ENCODE measurements at regions not wholly inside any gene's neighbourhood (a gene's known extent, or its start where the extent isn't known, plus 50 kb on each side); places are given as distances from the start of the nearest gene placed in this dataset.
"Not testable (repeated sequence)": the region's sequence is repeated elsewhere in the genome, so short reads cannot be mapped to it uniquely, and the experiment has no call there.

DNA sequence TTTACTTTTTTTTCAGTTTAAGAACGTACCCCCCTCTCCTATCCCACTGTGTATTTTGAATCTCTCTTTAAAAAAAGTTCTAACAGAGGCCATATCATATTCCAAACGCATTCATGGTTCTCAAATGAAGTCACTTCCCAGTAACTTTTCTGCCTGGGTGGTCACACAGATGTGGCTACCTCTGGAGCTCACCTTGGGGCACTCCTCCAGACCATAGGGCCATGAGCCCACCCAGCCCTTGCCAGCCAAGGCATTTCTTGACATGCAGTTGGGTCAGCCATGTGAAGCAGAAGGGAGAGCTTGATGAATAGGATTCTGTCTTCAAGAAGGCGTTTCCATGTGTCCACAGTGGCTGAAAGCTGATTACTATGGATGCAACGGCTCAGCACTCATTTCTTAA lies 239.3 kb downstream of the RAB11FIP2 start:
- CTCF ChIA-PET = no interaction called here
- ATAC-seq (no peak), DNase-seq (no peak)
- no peaks in the 10 kb centered on the region for H3K36me3 Mint-ChIP-seq (ENCODE audit: low read depth)
- H3K9me3 Mint-ChIP-seq (ENCODE audit: low read depth) = peaks cover 8% of the 10 kb centered on the region
- no peaks in the 10 kb centered on the region for H3K4me1 Mint-ChIP-seq
- peaks cover 3% of the 10 kb centered on the region for H3K27me3 Mint-ChIP-seq
- intact Hi-C loops (cut with DNase I, micrococcal nuclease) = no loop called here
- POLR2A ChIA-PET = no interaction called here
- H3K27ac Mint-ChIP-seq = no peak overlapping the region
- no peak overlapping the region for H3K4me3 Mint-ChIP-seq

DNA sequence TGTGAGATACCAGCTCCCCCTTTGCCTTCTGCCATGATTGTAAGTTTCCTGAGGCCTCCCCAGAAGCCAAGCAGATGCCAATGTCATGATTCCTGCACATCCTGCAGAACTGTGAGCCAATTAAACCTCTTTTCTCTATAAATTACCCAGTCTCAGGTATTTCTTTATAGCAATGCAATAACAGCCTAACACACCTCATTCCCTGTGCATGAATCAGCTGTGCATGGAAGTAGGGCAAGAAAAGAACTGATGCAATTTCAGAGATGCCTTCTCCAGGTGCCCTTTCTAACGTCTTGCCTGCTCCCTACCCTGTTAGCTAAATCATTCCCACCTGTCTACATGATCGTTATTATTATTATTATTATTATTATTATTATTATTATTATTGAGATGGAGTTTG lies 230.9 kb downstream of the RAB11FIP2 start:
- H3K4me1 Mint-ChIP-seq; CTCF ChIA-PET; POLR2A ChIA-PET; H3K4me3 Mint-ChIP-seq; ATAC-seq; H3K27ac Mint-ChIP-seq; H3K9me3 Mint-ChIP-seq (ENCODE audit: low read depth); H3K27me3 Mint-ChIP-seq; DNase-seq; H3K36me3 Mint-ChIP-seq (ENCODE audit: low read depth); intact Hi-C loops (cut with DNase I, micrococcal nuclease): not testable (repeated sequence)

GRCh38 chr10:117817116-117817515 lies 229.6 kb downstream of the RAB11FIP2 start:
- Mint-ChIP-seq H3K27me3 (peaks cover 2% of the 10 kb centered on the region), H3K36me3 (ENCODE audit: low read depth) (no peaks in the 10 kb centered on the region)

GRCh38 chr10:117818721-117819120 lies 228.0 kb downstream of the RAB11FIP2 start:
- Mint-ChIP-seq H3K27ac (no peak overlapping the region), H3K4me3 (no peak overlapping the region), H3K4me1 (no peaks in the 10 kb centered on the region), H3K36me3 (ENCODE audit: low read depth) (no peaks in the 10 kb centered on the region), H3K9me3 (ENCODE audit: low read depth) (no peaks in the 10 kb centered on the region), H3K27me3 (no peaks in the 10 kb centered on the region)
- DNase-seq (no peak), ATAC-seq (no peak)
- ChIA-PET CTCF (no interaction called here), POLR2A (no interaction called here)
- intact Hi-C loops (cut with DNase I, micrococcal nuclease) = no loop called here

More at GRCh38 chr10:117817116-117817515, 229.6 kb downstream of the RAB11FIP2 start:
- intact Hi-C loops (cut with DNase I, micrococcal nuclease) = no loop called here
- no peak for DNase-seq
- no peak overlapping the region for H3K4me3 Mint-ChIP-seq
- ATAC-seq = no peak
- H3K4me1 Mint-ChIP-seq = no peaks in the 10 kb centered on the region
- CTCF ChIA-PET = no interaction called here
- POLR2A ChIA-PET = no interaction called here
- H3K9me3 Mint-ChIP-seq (ENCODE audit: low read depth) = no peaks in the 10 kb centered on the region
- no peak overlapping the region for H3K27ac Mint-ChIP-seq

DNA sequence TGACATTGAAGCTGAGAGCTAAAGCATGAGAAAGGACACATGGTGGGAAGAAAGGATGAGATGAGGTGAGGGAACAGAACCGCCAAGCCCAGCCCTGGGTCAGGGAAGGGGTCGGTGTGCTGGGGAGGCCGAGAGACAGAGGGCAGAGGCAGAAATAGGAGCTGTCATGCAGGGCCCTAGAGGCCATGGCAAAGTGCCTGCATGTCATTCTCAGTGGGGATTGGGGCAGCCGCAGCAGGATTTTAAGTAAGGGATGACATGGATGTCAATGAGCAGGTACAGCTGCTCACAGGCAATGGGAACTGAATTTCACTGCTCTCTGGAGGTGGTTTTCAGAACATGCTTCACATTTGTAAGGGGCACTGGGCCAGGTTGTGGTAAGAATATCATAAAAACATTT lies 227.4 kb downstream of the RAB11FIP2 start:
- Mint-ChIP-seq H3K4me1 (no peaks in the 10 kb centered on the region), H3K36me3 (ENCODE audit: low read depth) (no peaks in the 10 kb centered on the region), H3K9me3 (ENCODE audit: low read depth) (no peaks in the 10 kb centered on the region), H3K27me3 (no peaks in the 10 kb centered on the region), H3K27ac (no peak overlapping the region), H3K4me3 (no peak overlapping the region)
- DNase-seq = no peak
- ChIA-PET CTCF (no interaction called here), POLR2A (no interaction called here)
- ATAC-seq = no peak
- intact Hi-C loops (cut with DNase I, micrococcal nuclease) = no loop called here

DNA sequence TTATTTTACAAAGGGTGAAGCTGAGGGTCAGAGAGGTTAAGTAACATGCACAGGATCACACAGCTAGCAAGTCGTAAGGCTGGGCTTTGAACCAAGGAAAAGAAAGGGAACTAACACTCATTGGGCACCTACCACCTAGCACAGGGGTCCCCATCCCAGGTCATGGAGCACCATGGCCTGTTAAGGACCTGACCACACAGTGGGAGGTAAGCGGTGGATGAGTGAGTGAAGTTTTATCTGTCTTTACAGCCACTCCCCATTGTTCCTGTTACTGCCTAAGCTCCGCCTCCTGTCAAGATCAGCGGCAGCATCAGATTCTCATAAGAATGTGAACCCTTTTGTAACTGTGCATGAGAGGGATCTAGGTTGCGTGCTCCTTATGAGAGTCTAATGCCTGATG lies 222.8 kb downstream of the RAB11FIP2 start:
- POLR2A ChIA-PET = interaction anchor here (0.6 kb wide), 1 partner anchor 218 kb away, joined by 4 read pairs; no protein-coding TSS in a partner anchor
- DNase-seq (no peak), ATAC-seq (no peak)
- H3K27me3 Mint-ChIP-seq = no peaks in the 10 kb centered on the region
- H3K4me3 Mint-ChIP-seq = no peak overlapping the region
- H3K27ac Mint-ChIP-seq = no peak overlapping the region
- CTCF ChIA-PET = no interaction called here
- H3K4me1 Mint-ChIP-seq = peaks cover 4% of the 10 kb centered on the region
- intact Hi-C loops (cut with DNase I, micrococcal nuclease) = no loop called here
- H3K9me3 Mint-ChIP-seq (ENCODE audit: low read depth) = no peaks in the 10 kb centered on the region
- H3K36me3 Mint-ChIP-seq (ENCODE audit: low read depth) = no peaks in the 10 kb centered on the region

- Mint-ChIP-seq H3K9me3 (ENCODE audit: low read depth) (no peaks in the 10 kb centered on the region), H3K4me1 (peaks cover 25% of the 10 kb centered on the region), H3K4me3 (peak overlapping the region; percentile 42), H3K27ac (peak overlapping the region; percentile 65), H3K27me3 (no peaks in the 10 kb centered on the region), H3K36me3 (ENCODE audit: low read depth) (no peaks in the 10 kb centered on the region)
- CTCF ChIA-PET = interaction anchor here (0.6 kb wide), 2 partner anchors 20 to 177 kb away, joined by 3 read pairs; no protein-coding TSS in a partner anchor
- POLR2A ChIA-PET = no interaction called here
- intact Hi-C loops (cut with DNase I, micrococcal nuclease) = loop anchor here in 1 of 2 experiments (2.0 kb wide), 1 partner anchor 217 kb away; the partner anchor contains the start of gene RAB11FIP2
- no peak for ATAC-seq
- no peak for DNase-seq
Measured at GRCh38 chr10:117830205-117830604, 216.5 kb downstream of the RAB11FIP2 start.

GRCh38 chr10:117830787-117831212 lies 215.9 kb downstream of the RAB11FIP2 start:
- intact Hi-C loops (cut with DNase I, micrococcal nuclease) = loop anchor here in 1 of 2 experiments (2.0 kb wide), 1 partner anchor 216 kb away; the partner anchor contains the start of gene RAB11FIP2
- peak; percentile 69 for ATAC-seq
- Mint-ChIP-seq H3K9me3 (ENCODE audit: low read depth) (no peaks in the 10 kb centered on the region), H3K27me3 (no peaks in the 10 kb centered on the region), H3K4me1 (peaks cover 25% of the 10 kb centered on the region), H3K27ac (peak overlapping the region; percentile 65), H3K4me3 (peak overlapping the region; percentile 42), H3K36me3 (ENCODE audit: low read depth) (no peaks in the 10 kb centered on the region)
- ChIA-PET POLR2A (no interaction called here), CTCF (no interaction called here)
- DNase-seq = peak; percentile 42

- CTCF ChIA-PET = interaction anchor here (0.6 kb wide), 1 partner anchor 107 kb away, joined by 3 read pairs; no protein-coding TSS in a partner anchor
- DNase-seq; H3K27ac Mint-ChIP-seq; H3K4me3 Mint-ChIP-seq; H3K4me1 Mint-ChIP-seq; POLR2A ChIA-PET; H3K36me3 Mint-ChIP-seq (ENCODE audit: low read depth); intact Hi-C loops (cut with DNase I, micrococcal nuclease); H3K27me3 Mint-ChIP-seq; ATAC-seq; H3K9me3 Mint-ChIP-seq (ENCODE audit: low read depth): not testable (repeated sequence)
Measured at GRCh38 chr10:117838500-117839498, 207.9 kb downstream of the RAB11FIP2 start.

DNA sequence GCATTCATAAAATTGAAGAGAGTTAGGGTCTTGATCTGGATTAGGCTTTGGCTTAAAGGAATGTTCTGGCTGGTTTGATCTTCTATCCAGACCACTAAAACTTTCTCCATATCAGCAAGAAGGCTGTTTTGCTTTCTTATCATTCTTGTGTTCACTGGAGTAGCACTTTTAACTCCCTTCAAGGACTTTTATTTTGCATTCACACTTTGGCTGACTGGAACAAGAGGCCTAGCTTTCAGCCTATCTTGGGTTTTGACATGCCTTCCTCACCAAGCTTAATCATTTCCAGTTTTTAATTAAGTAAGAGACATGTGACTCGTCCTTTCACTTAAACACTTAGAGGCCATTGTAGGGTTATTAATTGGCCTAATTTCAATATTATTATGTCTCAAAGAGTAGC lies 190.3 kb downstream of the RAB11FIP2 start:
- intact Hi-C loops (cut with DNase I, micrococcal nuclease); ATAC-seq; H3K9me3 Mint-ChIP-seq (ENCODE audit: low read depth); H3K4me3 Mint-ChIP-seq; H3K27ac Mint-ChIP-seq; H3K36me3 Mint-ChIP-seq (ENCODE audit: low read depth); H3K4me1 Mint-ChIP-seq; DNase-seq; CTCF ChIA-PET: not testable (repeated sequence)
- POLR2A ChIA-PET = interaction anchor here (0.6 kb wide), 1 partner anchor 45 kb away, joined by 3 read pairs; no protein-coding TSS in a partner anchor
- H3K27me3 Mint-ChIP-seq = peaks cover 18% of the 10 kb centered on the region

DNA sequence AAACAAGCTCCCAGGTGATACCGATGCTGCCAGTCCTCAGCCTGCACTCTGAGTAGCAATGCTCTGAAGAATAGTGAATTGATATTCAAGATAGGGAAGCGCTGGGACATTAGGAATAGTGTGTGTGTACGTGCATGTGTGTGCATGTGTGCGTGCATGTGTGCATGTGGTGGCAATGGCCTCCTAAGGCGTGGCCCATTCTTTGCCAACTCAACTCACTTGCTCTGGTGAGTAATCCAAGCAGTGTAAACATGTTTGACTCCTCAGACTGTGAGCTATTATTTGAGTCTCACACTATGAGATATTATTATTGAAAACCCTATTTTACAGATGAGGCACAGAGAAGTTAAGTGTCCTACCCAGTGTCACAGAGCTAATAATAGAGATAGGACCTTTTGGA lies 186.6 kb downstream of the RAB11FIP2 start:
- no peaks in the 10 kb centered on the region for H3K9me3 Mint-ChIP-seq (ENCODE audit: low read depth)
- no peaks in the 10 kb centered on the region for H3K4me1 Mint-ChIP-seq
- DNase-seq = no peak
- CTCF ChIA-PET = interaction anchor here (0.7 kb wide), 1 partner anchor 246 kb away, joined by 3 read pairs; no protein-coding TSS in a partner anchor
- no peaks in the 10 kb centered on the region for H3K36me3 Mint-ChIP-seq (ENCODE audit: low read depth)
- intact Hi-C loops (cut with DNase I, micrococcal nuclease) = loop anchor here in 1 of 2 experiments (2.0 kb wide), 1 partner anchor 381 kb away; no protein-coding TSS in a partner anchor
- H3K4me3 Mint-ChIP-seq = no peak overlapping the region
- peaks cover 12% of the 10 kb centered on the region for H3K27me3 Mint-ChIP-seq
- POLR2A ChIA-PET = no interaction called here
- H3K27ac Mint-ChIP-seq = no peak overlapping the region
- ATAC-seq = no peak

GRCh38 chr10:117860823-117861222 lies 185.9 kb downstream of the RAB11FIP2 start:
- intact Hi-C loops (cut with DNase I, micrococcal nuclease) = loop anchor here in 1 of 2 experiments (2.0 kb wide), 1 partner anchor 380 kb away; no protein-coding TSS in a partner anchor
- ChIA-PET POLR2A (no interaction called here), CTCF (interaction anchor here (0.7 kb wide), 1 partner anchor 246 kb away, joined by 3 read pairs; no protein-coding TSS in a partner anchor)
- no peak overlapping the region for H3K4me3 Mint-ChIP-seq
- DNase-seq = no peak
- H3K4me1 Mint-ChIP-seq = no peaks in the 10 kb centered on the region
- no peak overlapping the region for H3K27ac Mint-ChIP-seq
- H3K36me3 Mint-ChIP-seq (ENCODE audit: low read depth) = no peaks in the 10 kb centered on the region
- peaks cover 11% of the 10 kb centered on the region for H3K27me3 Mint-ChIP-seq
- H3K9me3 Mint-ChIP-seq (ENCODE audit: low read depth) = no peaks in the 10 kb centered on the region
- no peak for ATAC-seq
